BLaER1 (cell line): ENCODE measurements at regions not wholly inside any gene's neighbourhood (a gene's known extent, or its start where the extent isn't known, plus 50 kb on each side); places are given as distances from the start of the nearest gene placed in this dataset.
"Not testable (repeated sequence)": the region's sequence is repeated elsewhere in the genome, so short reads cannot be mapped to it uniquely, and the experiment has no call there.

Source experiments
- H3K27ac ChIP-seq: shearing (Covaris generic); formaldehyde crosslinking; 2 replicates; pipeline ENCODE4 v1.8.1; 2022
- H3K27me3 ChIP-seq: shearing (Covaris generic); formaldehyde crosslinking; 2 replicates; pipeline ENCODE4 v1.8.1; 2022
- H3K36me3 ChIP-seq: shearing (Covaris generic); formaldehyde crosslinking; 2 replicates; pipeline ENCODE4 v1.8.1; 2022
- H3K4me1 ChIP-seq: shearing (Covaris generic); formaldehyde crosslinking; 2 replicates; pipeline ENCODE4 v1.8.1; 2022
- H3K4me2 ChIP-seq: shearing (Covaris generic); formaldehyde crosslinking; 2 replicates; pipeline ENCODE4 v1.8.1; 2022
- H3K4me3 ChIP-seq: shearing (Covaris generic); formaldehyde crosslinking; 2 replicates; pipeline ENCODE4 v1.8.1; 2022
- H3K9ac ChIP-seq: shearing (Covaris generic); formaldehyde crosslinking; 2 replicates; pipeline ENCODE4 v1.8.1; 2022
- H3K9me3 ChIP-seq: shearing (Covaris generic); formaldehyde crosslinking; 2 replicates; pipeline ENCODE4 v1.8.1; 2022
- H4K20me1 ChIP-seq: shearing (Covaris generic); formaldehyde crosslinking; 2 replicates; pipeline ENCODE4 v1.8.1; 2022
- Cebpa-rat ChIP-seq: shearing (Covaris generic); IDR thresholded peaks from 2 replicates; pipeline ENCODE4 v1.8.1; 2022

DNA sequence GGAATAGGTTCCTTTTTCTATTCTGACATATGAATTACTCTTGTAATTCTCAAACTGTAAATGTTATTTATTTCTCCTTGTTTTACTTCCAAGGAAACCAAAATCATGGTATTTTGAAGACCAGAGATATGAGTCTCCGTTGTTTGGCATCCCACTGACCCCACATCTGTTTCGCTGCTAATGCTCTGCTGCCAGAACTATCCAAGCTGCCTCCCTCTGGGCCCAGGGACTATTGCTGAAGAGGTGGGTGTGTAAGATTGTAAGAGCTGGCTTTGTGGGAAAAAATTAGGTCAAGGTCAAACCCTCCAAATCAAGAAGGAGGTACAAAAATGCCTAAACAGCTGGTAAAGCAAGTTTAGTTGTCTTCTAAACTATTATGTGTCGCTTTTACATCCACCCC lies 129.4 kb upstream of the MYO10 start:
- no peak overlapping the region for H3K9ac ChIP-seq
- no peaks in the 10 kb centered on the region for H3K36me3 ChIP-seq
- H3K27me3 ChIP-seq, result no peaks in the 10 kb centered on the region
- no peak overlapping the region for H3K27ac ChIP-seq
- no peaks in the 10 kb centered on the region for H4K20me1 ChIP-seq
- TF ChIP-seq Cebpa-rat, result no peak
- H3K4me2 ChIP-seq, result no peak overlapping the region
- no peak overlapping the region for H3K4me3 ChIP-seq
- no peaks in the 10 kb centered on the region for H3K4me1 ChIP-seq
- peaks cover 14% of the 10 kb centered on the region for H3K9me3 ChIP-seq

DNA sequence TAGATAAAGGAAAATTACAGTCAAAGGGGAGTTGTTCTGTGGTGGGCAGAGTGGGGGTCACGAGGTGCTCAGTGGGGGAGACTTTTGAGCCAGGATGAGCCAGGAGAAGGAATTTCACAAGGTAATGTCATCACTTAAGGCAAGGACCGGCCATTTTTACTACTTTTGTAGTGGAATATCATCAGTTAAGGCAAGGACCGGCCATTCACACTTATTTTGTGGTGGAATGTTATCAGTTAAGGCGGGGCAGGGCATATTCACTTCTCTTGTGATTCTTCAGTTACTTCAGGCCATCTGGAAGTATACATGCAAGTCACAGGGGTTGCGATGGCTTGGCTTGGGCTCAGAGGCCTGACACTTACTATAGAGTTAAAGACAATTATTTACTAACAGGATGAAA lies 129.9 kb upstream of the MYO10 start:
- not testable (repeated sequence) for H3K4me2 ChIP-seq, H3K9ac ChIP-seq, H3K4me1 ChIP-seq, H3K4me3 ChIP-seq, H3K27me3 ChIP-seq, H3K36me3 ChIP-seq, H4K20me1 ChIP-seq, H3K27ac ChIP-seq
- H3K9me3 ChIP-seq, result peaks cover 14% of the 10 kb centered on the region

DNA sequence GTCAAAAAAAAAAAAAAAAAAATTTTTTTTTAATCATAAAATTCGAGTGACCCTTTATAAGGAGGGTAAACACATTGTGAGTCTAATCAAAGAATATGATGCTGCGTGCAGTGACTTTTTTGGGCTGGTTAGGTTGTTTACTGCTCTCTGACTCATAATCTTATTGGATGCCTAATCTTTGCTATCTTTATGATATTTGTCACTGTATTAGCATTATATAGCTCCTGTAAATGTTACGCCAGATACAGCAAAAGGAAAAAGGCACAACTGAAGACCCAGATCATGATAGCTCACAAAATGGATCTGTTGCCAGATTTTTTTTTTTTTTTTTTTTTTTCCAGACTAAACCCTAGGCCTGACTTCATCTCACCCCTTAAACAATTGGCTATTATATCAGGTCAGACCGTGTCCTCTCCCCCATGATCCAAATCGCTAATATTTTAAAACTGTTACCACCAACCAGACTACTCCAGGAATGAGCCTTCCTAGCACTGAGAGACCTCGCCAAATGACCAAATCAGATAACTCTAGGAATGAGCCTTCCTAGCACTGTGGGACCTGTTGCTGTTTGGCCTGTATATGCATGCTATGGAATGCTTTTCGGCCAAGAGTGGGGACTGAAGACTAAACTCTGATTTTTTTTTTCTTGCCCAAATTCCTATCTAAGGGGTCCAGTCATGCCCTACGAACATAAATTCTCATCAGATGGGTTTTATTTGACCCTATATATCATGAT lies 131.7 kb upstream of the MYO10 start:
- no peak overlapping the region for H3K4me3 ChIP-seq
- H3K4me2 ChIP-seq, result no peak overlapping the region
- no peaks in the 10 kb centered on the region for H3K27me3 ChIP-seq
- no peaks in the 10 kb centered on the region for H4K20me1 ChIP-seq
- peaks cover 1% of the 10 kb centered on the region; the same call in 1 of the 2 replicates for H3K9me3 ChIP-seq
- H3K27ac ChIP-seq, result no peak overlapping the region
- H3K36me3 ChIP-seq, result no peaks in the 10 kb centered on the region
- H3K9ac ChIP-seq, result no peak overlapping the region
- no peaks in the 10 kb centered on the region for H3K4me1 ChIP-seq
- no peak for TF ChIP-seq Cebpa-rat

DNA sequence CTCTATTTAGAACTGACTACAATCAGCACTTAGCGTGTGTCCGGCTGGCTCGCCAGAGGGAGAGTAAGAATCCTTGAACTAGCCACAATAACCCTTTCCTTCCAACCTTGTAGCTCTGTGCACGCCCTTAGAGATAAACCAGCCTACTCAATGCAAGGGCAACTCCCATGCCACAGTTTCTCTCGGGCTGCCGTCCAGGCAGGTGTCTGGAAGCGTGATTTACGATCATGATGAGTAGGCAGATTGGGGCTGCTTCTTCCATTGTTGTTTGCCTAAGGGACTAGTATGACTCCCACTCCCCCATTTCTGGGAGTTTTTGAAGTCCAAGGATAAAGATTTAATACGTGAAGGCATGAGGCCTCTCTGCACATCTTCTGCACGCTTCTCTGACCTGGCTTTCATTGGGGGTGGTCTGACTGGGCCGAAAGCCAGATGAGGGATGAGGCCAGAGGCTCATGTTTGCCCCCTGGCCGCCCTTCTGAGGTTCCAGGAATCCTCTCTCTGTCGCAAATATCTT lies 134.0 kb upstream of the MYO10 start:
- H3K4me1 ChIP-seq, result no peaks in the 10 kb centered on the region
- no peaks in the 10 kb centered on the region for H4K20me1 ChIP-seq
- H3K27ac ChIP-seq, result no peak overlapping the region
- H3K4me3 ChIP-seq, result no peak overlapping the region
- H3K36me3 ChIP-seq, result no peaks in the 10 kb centered on the region
- H3K9me3 ChIP-seq, result no peaks in the 10 kb centered on the region
- no peak overlapping the region for H3K9ac ChIP-seq
- no peak for TF ChIP-seq Cebpa-rat
- no peaks in the 10 kb centered on the region for H3K27me3 ChIP-seq
- no peak overlapping the region for H3K4me2 ChIP-seq

DNA sequence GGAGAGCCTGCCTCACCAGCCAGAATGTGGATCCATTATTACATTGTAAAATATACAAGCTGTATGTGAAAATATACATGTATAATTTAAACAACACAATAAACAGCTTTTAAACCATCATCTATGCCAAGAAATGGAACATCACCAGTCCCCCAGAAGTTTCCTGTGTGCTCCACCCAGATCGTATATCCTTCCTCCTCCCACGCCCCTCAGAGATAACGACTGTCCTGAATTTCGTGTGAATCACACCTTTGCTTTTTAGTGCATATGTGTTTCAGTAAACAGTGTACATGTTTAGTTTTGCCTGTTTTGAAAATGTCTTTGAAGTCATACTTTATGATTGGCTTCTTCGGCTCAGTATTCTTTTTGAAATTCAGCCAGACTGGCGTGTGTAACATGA lies 134.6 kb upstream of the MYO10 start:
- H4K20me1 ChIP-seq, result no peaks in the 10 kb centered on the region
- H3K4me2 ChIP-seq, result no peak overlapping the region
- no peak overlapping the region for H3K4me3 ChIP-seq
- no peak for TF ChIP-seq Cebpa-rat
- H3K27ac ChIP-seq, result no peak overlapping the region
- no peaks in the 10 kb centered on the region for H3K9me3 ChIP-seq
- H3K9ac ChIP-seq, result no peak overlapping the region
- no peaks in the 10 kb centered on the region for H3K4me1 ChIP-seq
- no peaks in the 10 kb centered on the region for H3K27me3 ChIP-seq
- no peaks in the 10 kb centered on the region for H3K36me3 ChIP-seq

DNA sequence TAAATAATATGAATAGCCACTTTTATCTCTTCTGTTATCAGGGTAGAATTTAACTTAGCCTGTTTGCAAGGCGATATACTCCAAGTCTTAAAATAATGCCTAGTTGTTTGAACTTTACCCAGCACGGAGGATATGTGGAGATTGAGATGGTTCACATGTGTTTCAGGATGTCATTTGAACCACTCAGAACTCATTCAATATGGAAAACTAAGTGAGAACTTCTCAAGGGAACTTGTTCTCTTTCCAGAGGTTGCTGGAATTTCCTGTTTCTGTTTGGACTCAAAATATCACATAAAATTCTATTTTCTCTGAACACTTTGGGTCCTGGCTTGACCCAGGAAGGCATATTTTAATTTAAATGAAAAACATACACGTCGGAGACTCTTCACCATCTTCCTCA lies 139.1 kb upstream of the MYO10 start:
- Histone ChIP-seq H3K4me1 (no peaks in the 10 kb centered on the region), H3K27me3 (no peaks in the 10 kb centered on the region), H3K36me3 (no peaks in the 10 kb centered on the region), H4K20me1 (no peaks in the 10 kb centered on the region), H3K27ac (no peak overlapping the region), H3K9me3 (no peaks in the 10 kb centered on the region), H3K4me2 (no peak overlapping the region), H3K9ac (no peak overlapping the region), H3K4me3 (no peak overlapping the region)
- TF ChIP-seq Cebpa-rat, result no peak

DNA sequence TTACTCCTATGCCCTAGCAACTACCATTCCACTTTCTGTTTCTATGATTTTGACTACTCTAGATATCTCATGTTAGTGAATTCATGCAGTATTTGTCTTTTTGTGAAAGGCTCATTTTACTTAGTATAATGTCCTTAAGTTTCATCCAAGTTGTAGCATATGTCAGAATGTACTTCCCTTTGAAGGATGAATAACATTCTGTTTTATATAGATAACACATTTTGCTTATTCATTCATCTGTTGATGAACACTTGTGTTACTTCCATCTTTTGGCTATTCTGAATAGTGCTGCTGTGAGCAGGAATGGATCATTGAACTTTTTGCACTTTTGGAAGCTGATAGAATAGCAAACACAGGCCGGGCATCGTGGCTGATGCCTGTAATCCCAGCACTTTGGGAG lies 140.2 kb upstream of the MYO10 start:
- H3K4me3 ChIP-seq, result no peak overlapping the region
- no peaks in the 10 kb centered on the region for H3K36me3 ChIP-seq
- H4K20me1 ChIP-seq, result no peaks in the 10 kb centered on the region
- no peaks in the 10 kb centered on the region for H3K9me3 ChIP-seq
- H3K9ac ChIP-seq, result no peak overlapping the region
- no peak for TF ChIP-seq Cebpa-rat
- H3K4me2 ChIP-seq, result no peak overlapping the region
- H3K27ac ChIP-seq, result no peak overlapping the region
- H3K27me3 ChIP-seq, result no peaks in the 10 kb centered on the region
- no peaks in the 10 kb centered on the region for H3K4me1 ChIP-seq

DNA sequence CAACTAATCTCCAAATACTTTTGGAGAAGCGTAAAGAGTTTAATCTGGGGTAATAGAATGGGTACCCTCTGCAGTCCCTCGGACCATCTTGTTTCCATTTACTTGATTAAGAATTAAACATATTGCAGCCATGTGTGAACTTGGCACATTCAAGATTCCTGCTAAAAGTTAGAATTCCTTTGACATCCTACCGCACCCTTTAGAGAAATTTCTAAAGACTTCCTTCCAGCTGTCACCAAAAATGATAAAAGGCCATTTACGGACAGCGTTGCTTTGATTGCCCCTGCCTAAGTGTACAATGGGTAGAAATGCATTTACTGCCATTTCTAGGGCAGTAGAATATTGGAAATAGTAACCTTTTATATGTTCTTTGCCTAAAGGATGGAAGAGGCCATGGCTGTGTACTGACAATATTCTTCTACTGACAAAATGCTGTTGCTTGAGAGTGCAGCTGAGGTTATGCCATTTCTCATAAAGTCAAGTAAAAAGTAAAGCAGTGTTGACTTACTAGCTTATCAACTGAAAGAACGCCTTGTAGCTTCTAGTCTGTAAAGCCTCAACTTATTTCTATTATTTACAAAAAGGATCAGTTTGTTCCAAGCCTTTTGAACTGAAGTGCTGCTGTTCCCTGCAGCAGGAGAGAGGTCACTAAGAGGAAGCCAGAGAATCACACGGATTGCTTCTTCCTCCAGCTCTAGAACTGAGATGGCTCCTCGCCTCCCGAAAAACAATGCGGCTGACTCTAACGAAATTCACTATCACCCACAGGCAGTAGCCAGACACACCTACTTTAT lies 139.8 kb upstream of the BASP1 start:
- no peak for TF ChIP-seq Cebpa-rat
- Histone ChIP-seq H3K4me1 (no peaks in the 10 kb centered on the region), H3K4me3 (no peak overlapping the region), H3K36me3 (no peaks in the 10 kb centered on the region), H4K20me1 (no peaks in the 10 kb centered on the region), H3K27me3 (no peaks in the 10 kb centered on the region), H3K27ac (no peak overlapping the region), H3K9me3 (no peaks in the 10 kb centered on the region), H3K9ac (no peak overlapping the region), H3K4me2 (no peak overlapping the region)

DNA sequence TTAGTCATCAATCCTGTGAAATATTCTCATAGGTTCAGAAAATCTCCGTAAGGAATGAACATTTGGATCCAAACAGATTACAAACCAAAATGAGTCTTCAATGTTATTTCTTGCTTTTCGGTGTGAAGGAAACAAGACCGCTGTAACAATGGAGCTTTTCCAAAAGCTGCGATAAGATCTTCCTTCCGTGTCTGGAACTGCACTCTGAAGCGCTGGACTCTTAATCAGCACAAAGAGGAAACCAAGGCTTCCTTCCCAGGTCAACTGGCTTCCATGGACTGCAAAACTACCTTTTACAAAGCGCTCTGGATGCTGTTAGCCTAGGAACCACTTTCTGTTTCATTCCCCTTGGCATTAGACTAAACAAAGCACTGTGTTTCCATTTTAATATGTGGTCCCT lies 137.9 kb upstream of the BASP1 start:
- Histone ChIP-seq H3K9me3 (no peaks in the 10 kb centered on the region), H3K4me2 (no peak overlapping the region), H3K4me1 (no peaks in the 10 kb centered on the region), H3K4me3 (no peak overlapping the region), H3K36me3 (no peaks in the 10 kb centered on the region), H4K20me1 (no peaks in the 10 kb centered on the region), H3K27ac (no peak overlapping the region), H3K27me3 (no peaks in the 10 kb centered on the region), H3K9ac (no peak overlapping the region)
- TF ChIP-seq Cebpa-rat, result no peak

DNA sequence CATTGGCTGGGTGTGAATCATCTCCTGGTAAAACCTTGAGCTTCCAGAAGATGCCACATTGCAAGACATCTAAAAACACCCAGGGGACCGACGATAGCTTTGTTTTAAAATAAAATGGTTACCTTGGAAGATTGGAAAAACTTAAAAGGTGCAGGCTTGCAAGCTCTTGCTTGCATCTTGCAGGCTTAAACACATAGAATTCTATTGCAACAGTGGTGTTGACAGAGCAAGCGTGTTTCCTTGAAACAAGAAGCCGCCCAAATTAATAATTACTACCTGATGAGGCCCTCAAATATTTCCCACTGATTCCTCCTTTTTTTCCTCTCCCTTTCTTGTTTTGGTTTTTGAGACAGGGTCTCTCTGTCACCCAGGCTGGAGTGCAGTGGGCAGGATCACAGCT lies 137.1 kb upstream of the BASP1 start:
- Histone ChIP-seq H3K9ac (no peak overlapping the region), H3K27ac (no peak overlapping the region), H4K20me1 (no peaks in the 10 kb centered on the region), H3K4me2 (no peak overlapping the region), H3K9me3 (no peaks in the 10 kb centered on the region), H3K4me3 (no peak overlapping the region), H3K27me3 (no peaks in the 10 kb centered on the region), H3K4me1 (no peaks in the 10 kb centered on the region), H3K36me3 (no peaks in the 10 kb centered on the region)
- TF ChIP-seq Cebpa-rat, result no peak
